ENCODE measurements at regions not wholly inside any gene's neighbourhood (a gene's known extent, or its start where the extent isn't known, plus 50 kb on each side); places are given as distances from the start of the nearest gene placed in this dataset.

DNA sequence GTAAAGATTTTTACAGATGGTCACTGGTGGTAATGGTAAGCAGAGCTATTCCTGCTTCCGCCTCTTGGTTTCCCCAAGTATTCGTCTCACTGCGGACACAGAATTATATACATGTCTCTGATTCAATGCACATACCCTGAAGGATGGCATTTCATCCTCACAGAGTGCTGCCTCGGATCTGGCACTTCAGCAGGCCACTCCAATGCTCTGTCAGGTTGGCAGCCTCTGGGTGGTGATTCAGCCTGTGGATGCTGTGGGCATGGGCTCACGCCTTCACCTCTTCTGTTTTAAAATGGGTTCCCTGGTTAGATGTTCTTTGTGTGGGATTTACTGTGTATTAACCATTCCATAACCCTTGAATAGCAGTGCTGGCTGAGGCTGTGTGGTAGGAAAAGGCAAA is 182.6 kb upstream of the ZNF608 start:
- H3K27me3 ChIP-seq (ENCODE audit: control insufficient read depth in 2 of 2, insufficient read depth in 2 of 2, low read length in 2 of 2) = no peaks in the 10 kb centered on the region
- H3K4me2 ChIP-seq (ENCODE audit: insufficient read depth, low read length) = no peak overlapping the region
- H2AFZ ChIP-seq (ENCODE audit: low read depth, low read length) = no peak overlapping the region
- H3K9me1 ChIP-seq (replicated peaks; ENCODE audit: control insufficient read depth, extremely low read depth, insufficient read depth, low read length) = no peaks in the 10 kb centered on the region
- no peaks in the 10 kb centered on the region for H4K20me1 ChIP-seq (replicated peaks; ENCODE audit: control insufficient read depth, extremely low read depth, insufficient read depth, low read length)
- no peaks in the 10 kb centered on the region for H3K36me3 ChIP-seq (ENCODE audit: control insufficient read depth in 2 of 2, extremely low read depth in 1 of 2, insufficient read depth in 2 of 2, low read length in 2 of 2)
- H3K79me2 ChIP-seq (ENCODE audit: control insufficient read depth, insufficient read depth, low read length) = no peaks in the 10 kb centered on the region
- intact Hi-C loops (cut with micrococcal nuclease) = loop anchor here (5.0 kb wide), 1 partner anchor 483 kb away; no protein-coding TSS in a partner anchor
- ChIA-PET CTCF (interaction anchor here (1.4 kb wide), 1 partner anchor 10 kb away, joined by 3 read pairs; no protein-coding TSS in a partner anchor), POLR2A (no interaction called here)
- no TSS peak for BruUV-seq (replicated peaks)
- H3K4me3 ChIP-seq (replicated peaks in 1 of 3; ENCODE audit: insufficient read depth in 1 of 3, low read depth in 1 of 3, low read length in 3 of 3) = no peak overlapping the region
- no peaks in the 10 kb centered on the region for H3K4me1 ChIP-seq (ENCODE audit: control insufficient read depth, extremely low read depth, insufficient read depth, low read length)
- H3K27ac ChIP-seq (ENCODE audit: insufficient read depth, low read depth, low read length) = no peak overlapping the region
- H3K9me3 ChIP-seq (replicated peaks; ENCODE audit: control insufficient read depth, insufficient read depth, low read length) = no peaks in the 10 kb centered on the region
- TF ChIP-seq FOS (IDR thresholded peaks at IDR 0.05; ENCODE audit: borderline replicate concordance, insufficient read depth, low read length) (no peak), GATA2 (IDR thresholded peaks at IDR 0.05; ENCODE audit: insufficient read depth, insufficient read length, low read depth, low read length) (no peak), POLR2A (IDR thresholded peaks at IDR 0.05; ENCODE audit: low read depth, low read length) (no peak), EZH2 (IDR thresholded peaks at IDR 0.05; ENCODE audit: borderline replicate concordance, low read depth, low read length, severe bottlenecking) (no peak), MYC (IDR thresholded peaks at IDR 0.05; ENCODE audit: low read depth, low read length) (no peak), JUN (IDR thresholded peaks at IDR 0.05; ENCODE audit: borderline replicate concordance, insufficient read depth, insufficient read length, low read depth) (no peak), POLR2AphosphoS5 (IDR thresholded peaks at IDR 0.05; ENCODE audit: insufficient read depth, low read depth, low read length) (no peak)
- TF ChIP-seq, protein P1, sequence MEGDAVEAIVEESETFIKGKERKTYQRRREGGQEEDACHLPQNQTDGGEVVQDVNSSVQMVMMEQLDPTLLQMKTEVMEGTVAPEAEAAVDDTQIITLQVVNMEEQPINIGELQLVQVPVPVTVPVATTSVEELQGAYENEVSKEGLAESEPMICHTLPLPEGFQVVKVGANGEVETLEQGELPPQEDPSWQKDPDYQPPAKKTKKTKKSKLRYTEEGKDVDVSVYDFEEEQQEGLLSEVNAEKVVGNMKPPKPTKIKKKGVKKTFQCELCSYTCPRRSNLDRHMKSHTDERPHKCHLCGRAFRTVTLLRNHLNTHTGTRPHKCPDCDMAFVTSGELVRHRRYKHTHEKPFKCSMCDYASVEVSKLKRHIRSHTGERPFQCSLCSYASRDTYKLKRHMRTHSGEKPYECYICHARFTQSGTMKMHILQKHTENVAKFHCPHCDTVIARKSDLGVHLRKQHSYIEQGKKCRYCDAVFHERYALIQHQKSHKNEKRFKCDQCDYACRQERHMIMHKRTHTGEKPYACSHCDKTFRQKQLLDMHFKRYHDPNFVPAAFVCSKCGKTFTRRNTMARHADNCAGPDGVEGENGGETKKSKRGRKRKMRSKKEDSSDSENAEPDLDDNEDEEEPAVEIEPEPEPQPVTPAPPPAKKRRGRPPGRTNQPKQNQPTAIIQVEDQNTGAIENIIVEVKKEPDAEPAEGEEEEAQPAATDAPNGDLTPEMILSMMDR (IDR thresholded peaks at IDR 0.05; ENCODE audit: extremely low read depth in 1 of 2, insufficient read depth in 1 of 2, low read depth in 1 of 2, low read length in 2 of 2) = no peak
- TF ChIP-seq, protein P2, sequence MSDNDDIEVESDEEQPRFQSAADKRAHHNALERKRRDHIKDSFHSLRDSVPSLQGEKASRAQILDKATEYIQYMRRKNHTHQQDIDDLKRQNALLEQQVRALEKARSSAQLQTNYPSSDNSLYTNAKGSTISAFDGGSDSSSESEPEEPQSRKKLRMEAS (IDR thresholded peaks at IDR 0.05; ENCODE audit: insufficient read depth, insufficient read length) = no peak
- DNase-seq (ENCODE audit: low read depth, low spot score) (no peak), FAIRE-seq (no peak)
- no peak overlapping the region for H3K9ac ChIP-seq (replicated peaks; ENCODE audit: extremely low read depth, insufficient read depth, low read length)
- dilution Hi-C loops (cut with MboI; ENCODE audit: extremely low pct_ligation_motif_present, low sequenced_read_pairs) = no loop called here

Measured in endothelial cell of umbilical vein (primary cell).